IMR-90 (cell line): ENCODE measurements at regions not wholly inside any gene's neighbourhood (a gene's known extent, or its start where the extent isn't known, plus 50 kb on each side); places are given as distances from the start of the nearest gene placed in this dataset.

Source experiments
- ATAC-seq: fragments of 200-7000 bp; cut with Tn5 transposase; 2 replicates; pipeline ENCODE4 v1.9.1; 2020; ENCODE audit warnings: low read depth, mild to moderate bottlenecking, moderate library complexity
- BruUV-seq: library from RNA; stranded (reverse); fragments of 400-500 nt; replicated peaks from 2 replicates; lab custom pipeline; 2021; lab: Mats Ljungman, UMichigan
- CTCF ChIA-PET: fragments of 300-600 bp; formaldehyde crosslinking; extraction: SDS; loops from one replicate; lab custom pipeline; 2021; ENCODE audit warnings: antibody characterized with exemption; lab: Yijun Ruan, JAX
- POLR2A ChIA-PET: fragments of 300-600 bp; sonication (Branson Sonifier 250); formaldehyde crosslinking; loops from one replicate; lab custom pipeline; 2022; ENCODE audit warnings: antibody characterized with exemption; ENCODE audit not compliant: unreplicated experiment; lab: Charles Lee
- DNase-seq: peaks from one replicate; pipeline ENCODE4 v3.0.0; 2013
- H2AFZ ChIP-seq: replicated peaks from 2 replicates; pipeline ENCODE3; 2013; ENCODE audit warnings: low read length, mild to moderate bottlenecking; ENCODE audit not compliant: poor library complexity
- H2AK5ac ChIP-seq: 2 replicates; pipeline ENCODE4 v1.6.1; 2013; ENCODE audit warnings: low read depth, low read length, inconsistent platforms
- H2AK9ac ChIP-seq: replicated peaks from 2 replicates; pipeline ENCODE3; 2013; ENCODE audit warnings: mild to moderate bottlenecking, low read depth, low read length, moderate library complexity; ENCODE audit not compliant: poor library complexity
- H2BK120ac ChIP-seq: 2 replicates; pipeline ENCODE4 v1.6.1; 2013; ENCODE audit warnings: low read depth, low read length, inconsistent platforms
- H2BK15ac ChIP-seq: 3 replicates; pipeline ENCODE4 v1.6.1; 2013; ENCODE audit warnings: low read depth, low read length, inconsistent platforms
- H2BK20ac ChIP-seq: 2 replicates; pipeline ENCODE4 v1.6.1; 2013; ENCODE audit warnings: low read depth, mild to moderate bottlenecking, inconsistent platforms, low read length, moderate library complexity
- H2BK5ac ChIP-seq: 2 replicates; pipeline ENCODE4 v1.6.1; 2013; ENCODE audit warnings: mild to moderate bottlenecking, low read depth, low read length, inconsistent platforms; ENCODE audit not compliant: poor library complexity, severe bottlenecking
- H3K14ac ChIP-seq: replicated peaks from 2 replicates; pipeline ENCODE4 v1.6.1; 2013; ENCODE audit warnings: low read depth, low read length, inconsistent platforms
- H3K18ac ChIP-seq: 2 replicates; pipeline ENCODE4 v1.6.1; 2013; ENCODE audit warnings: low read depth, low read length, control low read depth
- H3K23ac ChIP-seq: 2 replicates; pipeline ENCODE4 v1.6.1; 2013; ENCODE audit warnings: low read depth, low read length, inconsistent platforms
- H3K27ac ChIP-seq: 2 replicates; pipeline ENCODE4 v1.5.1; 2013; ENCODE audit warnings: mild to moderate bottlenecking, control low read depth, low read length; ENCODE audit not compliant: insufficient read depth
- H3K27me3 ChIP-seq: 2 replicates; pipeline ENCODE4 v1.6.1; 2013; ENCODE audit warnings: low read length; ENCODE audit not compliant: control insufficient read depth, insufficient read depth
- H3K36me3 ChIP-seq: 2 replicates; pipeline ENCODE4 v1.6.1; 2013; ENCODE audit warnings: low read length, mixed read lengths; ENCODE audit not compliant: control insufficient read depth, insufficient read depth
- H3K4ac ChIP-seq: 2 replicates; pipeline ENCODE4 v1.6.1; 2013; ENCODE audit warnings: low read depth, low read length, inconsistent platforms
- H3K4me1 ChIP-seq: 2 replicates; pipeline ENCODE4 v1.6.1; 2013; ENCODE audit warnings: low read length, mixed read lengths; ENCODE audit not compliant: control insufficient read depth, insufficient read depth
- H3K4me2 ChIP-seq: 2 replicates; pipeline ENCODE4 v1.6.1; 2013; ENCODE audit warnings: low read depth, mild to moderate bottlenecking, control low read depth, low read length, moderate library complexity
- H3K4me3 ChIP-seq: 2 replicates; pipeline ENCODE4 v1.5.1; 2013; ENCODE audit warnings: low read depth, mild to moderate bottlenecking, control low read depth, low read length, moderate library complexity; ENCODE audit not compliant: insufficient read depth
- H3K56ac ChIP-seq: 2 replicates; pipeline ENCODE4 v1.6.1; 2013; ENCODE audit warnings: low read length, inconsistent platforms; ENCODE audit not compliant: insufficient read depth; ENCODE audit errors: extremely low read depth
- H3K79me1 ChIP-seq, 2 experiments: 2 replicates each; pipeline ENCODE4 v1.6.1; 2013; ENCODE audit warnings: low read length in 2 of 2, inconsistent platforms in 1 of 2, low read depth in 1 of 2
- H3K9ac ChIP-seq: 2 replicates; pipeline ENCODE4 v1.6.1; 2013; ENCODE audit warnings: low read depth, low read length, control low read depth
- H3K9me1 ChIP-seq: 2 replicates; pipeline ENCODE4 v1.6.1; 2013; ENCODE audit warnings: low read length, inconsistent platforms; ENCODE audit not compliant: insufficient read depth
- H3K9me3 ChIP-seq: 2 replicates; pipeline ENCODE4 v1.6.1; 2013; ENCODE audit warnings: low read length; ENCODE audit not compliant: control insufficient read depth, insufficient read depth
- H4K20me1 ChIP-seq: 2 replicates; pipeline ENCODE4 v1.6.1; 2013; ENCODE audit warnings: low read length, inconsistent platforms; ENCODE audit not compliant: insufficient read depth
- H4K5ac ChIP-seq: 2 replicates; pipeline ENCODE4 v1.6.1; 2013; ENCODE audit warnings: mild to moderate bottlenecking, low read depth, low read length, control low read depth
- H4K8ac ChIP-seq, 2 experiments: 2 replicates each; pipeline ENCODE4 v1.6.1; 2013; ENCODE audit warnings: low read depth in 2 of 2, low read length in 2 of 2, control low read depth in 1 of 2, inconsistent platforms in 1 of 2
- H4K91ac ChIP-seq: 2 replicates; pipeline ENCODE4 v1.6.1; 2013; ENCODE audit warnings: low read depth, low read length, inconsistent platforms; ENCODE audit not compliant: insufficient read depth
- BHLHE40 ChIP-seq: fragments of 150-350 bp; IDR thresholded peaks from 2 replicates; pipeline ENCODE4 v1.6.1; 2016; ENCODE audit warnings: mild to moderate bottlenecking, low read depth, low read length
- CEBPB ChIP-seq: IDR thresholded peaks from 2 replicates; pipeline ENCODE4 v1.6.1; 2012; ENCODE audit warnings: low read depth, low read length, improper control_type of control experiment
- CHD1 ChIP-seq: IDR thresholded peaks from 2 replicates; pipeline ENCODE4 v1.6.1; 2012; ENCODE audit warnings: low read depth, low read length, improper control_type of control experiment
- FOS ChIP-seq: fragments of 150-350 bp; IDR thresholded peaks from 2 replicates; pipeline ENCODE4 v1.6.1; 2016; ENCODE audit warnings: low read depth, low read length
- MAFK ChIP-seq: IDR thresholded peaks from 2 replicates; pipeline ENCODE4 v1.6.1; 2012; ENCODE audit warnings: low read depth, low read length, improper control_type of control experiment
- MAZ ChIP-seq: IDR thresholded peaks from 2 replicates; pipeline ENCODE4 v1.6.1; 2012; ENCODE audit warnings: low read depth, mild to moderate bottlenecking, low read length, improper control_type of control experiment, moderate library complexity, borderline replicate concordance
- MXI1 ChIP-seq: IDR thresholded peaks from 2 replicates; pipeline ENCODE4 v1.6.1; 2012; ENCODE audit warnings: low read depth, mild to moderate bottlenecking, low read length, moderate library complexity, borderline replicate concordance
- RCOR1 ChIP-seq: IDR thresholded peaks from 2 replicates; pipeline ENCODE4 v1.6.1; 2012; ENCODE audit warnings: mild to moderate bottlenecking, low read length, improper control_type of control experiment; ENCODE audit not compliant: insufficient replicate concordance
- RFX5 ChIP-seq: IDR thresholded peaks from 2 replicates; pipeline ENCODE4 v1.8.0; 2012; ENCODE audit warnings: low read depth, mild to moderate bottlenecking, low read length, moderate library complexity
- SMC3 ChIP-seq: fragments of 150-350 bp; IDR thresholded peaks from 2 replicates; pipeline ENCODE4 v1.6.1; 2016; ENCODE audit warnings: low read depth, mild to moderate bottlenecking, antibody characterized with exemption, low read length, moderate library complexity
- WGBS, 2 experiments: methylation state at CpG; one replicate each; pipeline versions ENCODE4 v1.1.5 to v1.1.7; 2013; ENCODE audit warnings: missing lambda C conversion rate in 2 of 2; ENCODE audit not compliant: insufficient read length in 1 of 2; ENCODE audit errors: extremely low coverage in 2 of 2; 5-methylcytosine and 5-hydroxymethylcytosine counted together
- dilution Hi-C: fragments of 300-500 bp; cut with HindIII; formaldehyde crosslinking; loops from one replicate; pipeline ENCODE4 v1.14.3; 2018; ENCODE audit warnings: low sequenced_read_pairs; ENCODE audit not compliant: unreplicated experiment
- in situ Hi-C: fragments of 300-500 bp; cut with MboI; formaldehyde crosslinking; loops from 3 replicates; pipeline ENCODE4 v1.14.3; 2019; ENCODE audit warnings: low sequenced_read_pairs, inconsistent platforms, mixed read lengths
- intact Hi-C: fragments of 100-400 bp; cut with micrococcal nuclease; formaldehyde crosslinking; loops from 2 replicates; pipeline ENCODE4 v1.10.0; 2022
- TF ChIP-seq, protein P1 (sequence below): conservative IDR thresholded peaks from 2 replicates; pipeline ENCODE4 v1.5.1; 2012; ENCODE audit warnings: mild to moderate bottlenecking, low read depth, low read length, improper control_type of control experiment
- TF ChIP-seq, protein P2 (sequence below): fragments of 150-350 bp; IDR thresholded peaks from 2 replicates; pipeline ENCODE4 v1.6.1; 2017; ENCODE audit warnings: mild to moderate bottlenecking, antibody characterized with exemption, low read length, low read depth
- TF ChIP-seq, protein P3 (sequence below): fragments of 150-350 bp; IDR thresholded peaks from 2 replicates; pipeline ENCODE4 v1.6.1; 2016; ENCODE audit warnings: low read depth, mild to moderate bottlenecking, low read length, moderate library complexity, borderline replicate concordance

DNA sequence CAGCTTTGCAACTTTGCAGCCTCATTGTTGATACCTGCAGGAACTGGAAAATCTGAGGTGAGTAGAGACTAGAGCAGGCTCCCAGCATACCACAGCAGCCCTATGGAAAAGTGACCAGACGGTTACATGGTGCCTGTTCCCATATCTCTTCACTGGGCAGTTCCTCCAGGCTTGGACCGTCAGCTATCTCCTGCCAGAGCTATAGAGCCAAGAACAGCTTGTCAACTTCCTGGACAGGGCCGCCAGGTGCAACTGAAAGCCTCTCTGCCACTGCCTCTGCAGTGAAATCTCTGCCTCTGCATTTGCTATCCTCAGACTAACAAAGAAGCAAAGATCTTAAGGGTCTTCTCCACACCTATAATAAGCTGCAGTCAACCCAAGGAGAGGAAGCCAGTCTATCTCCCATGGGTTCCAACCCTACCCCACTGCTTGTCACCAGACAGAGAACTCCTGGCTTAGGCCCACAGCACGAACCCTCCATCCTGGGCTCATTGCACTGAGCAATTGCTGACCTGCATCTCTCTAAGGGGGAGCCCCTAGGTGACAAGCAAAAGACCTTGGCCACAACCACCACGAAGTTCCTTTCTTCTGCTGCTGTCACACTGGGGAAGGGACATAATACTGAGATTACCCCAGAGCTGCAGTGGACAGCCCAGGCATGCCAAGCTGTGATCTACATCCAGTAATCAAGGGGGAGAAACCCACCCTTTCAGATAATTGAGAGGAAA, 60.1 kb upstream of the KHDRBS2 start:
- Histone ChIP-seq H2AK9ac (no peak overlapping the region), H4K20me1 (no peaks in the 10 kb centered on the region), H4K5ac (no peak overlapping the region), H2BK120ac (no peak overlapping the region), H3K27ac (no peak overlapping the region), H3K9me1 (no peaks in the 10 kb centered on the region), H3K9me3 (peaks cover 15% of the 10 kb centered on the region; the same call in 1 of the 2 replicates), H3K36me3 (no peaks in the 10 kb centered on the region), H2BK5ac (no peak overlapping the region), H3K4ac (no peak overlapping the region), H3K18ac (no peak overlapping the region), H4K8ac (no peak overlapping the region), H3K4me2 (no peak overlapping the region), H3K4me3 (no peak overlapping the region), H3K4me1 (no peaks in the 10 kb centered on the region), H3K9ac (no peak overlapping the region), H4K91ac (no peak overlapping the region), H3K23ac (no peak overlapping the region), H2AFZ (no peak overlapping the region), H2AK5ac (no peak overlapping the region), H3K27me3 (no peaks in the 10 kb centered on the region), H2BK20ac (no peak overlapping the region), H3K14ac (no peak overlapping the region), H3K79me1 (no peaks in the 10 kb centered on the region), H2BK15ac (no peak overlapping the region), H3K56ac (no peak overlapping the region)
- intact Hi-C loops (no loop called here), in situ Hi-C loops (no loop called here), dilution Hi-C loops (no loop called here)
- ChIA-PET CTCF (no interaction called here), POLR2A (no interaction called here)
- no TSS peak for BruUV-seq
- TF ChIP-seq, protein P1, sequence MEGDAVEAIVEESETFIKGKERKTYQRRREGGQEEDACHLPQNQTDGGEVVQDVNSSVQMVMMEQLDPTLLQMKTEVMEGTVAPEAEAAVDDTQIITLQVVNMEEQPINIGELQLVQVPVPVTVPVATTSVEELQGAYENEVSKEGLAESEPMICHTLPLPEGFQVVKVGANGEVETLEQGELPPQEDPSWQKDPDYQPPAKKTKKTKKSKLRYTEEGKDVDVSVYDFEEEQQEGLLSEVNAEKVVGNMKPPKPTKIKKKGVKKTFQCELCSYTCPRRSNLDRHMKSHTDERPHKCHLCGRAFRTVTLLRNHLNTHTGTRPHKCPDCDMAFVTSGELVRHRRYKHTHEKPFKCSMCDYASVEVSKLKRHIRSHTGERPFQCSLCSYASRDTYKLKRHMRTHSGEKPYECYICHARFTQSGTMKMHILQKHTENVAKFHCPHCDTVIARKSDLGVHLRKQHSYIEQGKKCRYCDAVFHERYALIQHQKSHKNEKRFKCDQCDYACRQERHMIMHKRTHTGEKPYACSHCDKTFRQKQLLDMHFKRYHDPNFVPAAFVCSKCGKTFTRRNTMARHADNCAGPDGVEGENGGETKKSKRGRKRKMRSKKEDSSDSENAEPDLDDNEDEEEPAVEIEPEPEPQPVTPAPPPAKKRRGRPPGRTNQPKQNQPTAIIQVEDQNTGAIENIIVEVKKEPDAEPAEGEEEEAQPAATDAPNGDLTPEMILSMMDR = no peak
- TF ChIP-seq MAZ (no peak), RFX5 (no peak), FOS (no peak), SMC3 (no peak), BHLHE40 (no peak), MAFK (no peak), CEBPB (no peak), MXI1 (no peak), CHD1 (no peak), RCOR1 (no peak)
- TF ChIP-seq, protein P2, sequence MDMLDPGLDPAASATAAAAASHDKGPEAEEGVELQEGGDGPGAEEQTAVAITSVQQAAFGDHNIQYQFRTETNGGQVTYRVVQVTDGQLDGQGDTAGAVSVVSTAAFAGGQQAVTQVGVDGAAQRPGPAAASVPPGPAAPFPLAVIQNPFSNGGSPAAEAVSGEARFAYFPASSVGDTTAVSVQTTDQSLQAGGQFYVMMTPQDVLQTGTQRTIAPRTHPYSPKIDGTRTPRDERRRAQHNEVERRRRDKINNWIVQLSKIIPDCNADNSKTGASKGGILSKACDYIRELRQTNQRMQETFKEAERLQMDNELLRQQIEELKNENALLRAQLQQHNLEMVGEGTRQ = no peak
- TF ChIP-seq, protein P3, sequence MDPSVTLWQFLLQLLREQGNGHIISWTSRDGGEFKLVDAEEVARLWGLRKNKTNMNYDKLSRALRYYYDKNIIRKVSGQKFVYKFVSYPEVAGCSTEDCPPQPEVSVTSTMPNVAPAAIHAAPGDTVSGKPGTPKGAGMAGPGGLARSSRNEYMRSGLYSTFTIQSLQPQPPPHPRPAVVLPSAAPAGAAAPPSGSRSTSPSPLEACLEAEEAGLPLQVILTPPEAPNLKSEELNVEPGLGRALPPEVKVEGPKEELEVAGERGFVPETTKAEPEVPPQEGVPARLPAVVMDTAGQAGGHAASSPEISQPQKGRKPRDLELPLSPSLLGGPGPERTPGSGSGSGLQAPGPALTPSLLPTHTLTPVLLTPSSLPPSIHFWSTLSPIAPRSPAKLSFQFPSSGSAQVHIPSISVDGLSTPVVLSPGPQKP = no peak
- no peak for DNase-seq
- no peak for ATAC-seq
- WGBS, 2 experiments = 30% methylated on average over 3 of the region's 5 CpGs; no CpG with 5 or more reads in 1 of the 2 experiments
